GM21515 (cell line): ENCODE measurements at regions not wholly inside any gene's neighbourhood (a gene's known extent, or its start where the extent isn't known, plus 50 kb on each side); places are given as distances from the start of the nearest gene placed in this dataset.

Experiments
- ATAC-seq: cut with Tn5 transposase; IDR thresholded peaks from one replicate; pipeline ENCODE4 v1.9.1; 2021; ENCODE audit not compliant: unreplicated experiment

- ATAC-seq, result no peak
These were observed 78.2 kb downstream of the FBXO5 start for GRCh38 chr6:152904678-152905077.

DNA sequence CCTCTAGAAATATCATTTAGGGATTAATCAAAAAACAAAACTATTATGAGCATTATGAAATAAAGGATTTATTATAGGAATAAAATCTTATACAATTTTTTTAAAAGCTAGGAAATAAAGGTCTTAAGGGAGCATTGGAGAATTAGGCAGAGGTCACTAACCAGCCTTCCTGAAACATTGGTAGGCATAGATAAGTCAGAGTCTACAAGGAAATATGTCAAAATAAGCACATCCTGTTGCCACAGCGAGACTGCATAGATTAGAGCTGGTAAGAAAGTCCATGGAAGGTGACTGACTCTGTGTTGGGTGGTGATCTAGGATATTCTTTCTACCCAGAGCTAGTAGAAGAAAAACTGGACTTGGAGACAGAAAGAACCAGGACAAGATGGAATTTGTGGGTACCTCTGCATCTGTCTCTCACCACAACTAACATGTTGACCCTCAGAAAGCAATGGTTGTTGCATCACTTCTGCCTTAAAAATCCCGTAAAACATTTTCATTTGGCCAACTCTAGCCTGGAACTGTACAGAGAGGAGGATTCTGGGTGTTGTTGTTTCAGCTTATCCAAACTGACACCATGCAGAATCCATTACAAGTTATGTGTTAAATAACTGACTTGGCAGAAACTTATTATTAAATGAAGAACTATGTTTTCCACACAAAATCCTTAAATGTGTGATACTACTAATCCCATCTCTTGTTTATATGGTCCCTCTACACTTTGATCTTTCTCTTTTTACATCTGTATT, 77.1 kb downstream of the FBXO5 start:
- no peak for ATAC-seq

DNA sequence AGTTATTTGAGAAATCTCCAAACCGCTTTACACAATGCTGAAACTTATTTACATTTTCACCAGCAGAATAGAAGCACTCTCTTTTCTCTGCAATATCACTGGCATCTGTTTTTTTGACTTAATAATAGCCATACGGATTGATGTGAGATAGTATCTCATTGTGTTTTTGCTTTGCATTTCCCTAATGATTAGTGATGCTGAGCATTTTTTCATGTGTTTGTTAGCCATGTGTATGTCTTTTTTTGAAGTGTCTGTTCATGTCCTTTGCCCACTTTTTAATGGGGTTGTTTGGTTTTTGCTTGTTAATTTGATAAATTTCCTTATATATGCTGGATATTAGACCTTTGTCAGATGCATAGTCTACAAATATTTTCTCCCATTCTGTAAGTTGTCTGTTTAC, 73.6 kb downstream of the FBXO5 start:
- no peak for ATAC-seq

- ATAC-seq, result no peak
These were observed 66.8 kb downstream of the FBXO5 start for GRCh38 chr6:152916035-152916434.

GRCh38 chr6:152918991-152919390, 63.9 kb downstream of the FBXO5 start:
- no peak for ATAC-seq

DNA sequence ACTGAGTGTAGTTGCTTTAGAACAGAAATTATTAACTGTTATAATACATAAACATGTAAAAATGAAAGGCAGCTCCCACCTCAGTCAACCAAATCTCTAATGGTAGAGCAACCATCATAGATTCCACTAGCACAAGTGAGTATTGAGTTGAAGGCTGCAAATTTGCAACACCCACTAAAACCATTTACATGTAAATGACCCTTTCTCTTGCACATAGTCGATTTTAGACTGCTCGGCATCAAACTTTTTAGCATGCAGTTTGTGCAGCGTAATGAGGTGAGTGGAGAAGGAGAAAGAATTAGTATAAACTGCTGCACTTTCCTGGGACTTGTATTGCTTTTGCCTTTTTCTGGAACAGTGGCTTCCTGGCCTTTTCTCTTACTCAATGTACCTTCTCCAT, 62.8 kb downstream of the FBXO5 start:
- ATAC-seq, result no peak
